Psoas muscle (tissue), 7 donors: ENCODE measurements at regions not wholly inside any gene's neighbourhood (a gene's known extent, or its start where the extent isn't known, plus 50 kb on each side); places are given as distances from the start of the nearest gene placed in this dataset.

ENCODE experiments used
- ATAC-seq, 4 donors: fragments of 200-7000 bp; cut with Tn5 transposase; one replicate each; pipeline ENCODE4 v1.9.1; 2020; ENCODE audit warnings: moderate library complexity in 3 of 4, mild to moderate bottlenecking in 2 of 4
- DNase-seq, 2 donors: peaks; one replicate each; pipeline ENCODE4 v3.0.0-alpha.2; 2020
- H3K27ac ChIP-seq: fragments of 200-600 bp; one replicate; pipeline ENCODE4 v1.8.0; 2022
- H3K27me3 ChIP-seq, 3 donors: fragments of 200-600 bp in 1 of 3; one replicate each; pipeline versions ENCODE4 v1.6.1 to v1.8.0; 2013 to 2022; ENCODE audit warnings: low read length in 2 of 3, mild to moderate bottlenecking in 2 of 3, moderate library complexity in 1 of 3; ENCODE audit not compliant: insufficient read depth in 3 of 3
- H3K36me3 ChIP-seq, 2 donors: fragments of 200-600 bp in 1 of 2; one replicate each; pipeline versions ENCODE4 v1.6.1 to v1.8.0; 2013 to 2022; ENCODE audit warnings: low read depth in 1 of 2, mild to moderate bottlenecking in 1 of 2, moderate library complexity in 1 of 2; ENCODE audit not compliant: insufficient read depth in 1 of 2
- H3K4me1 ChIP-seq: fragments of 200-600 bp; one replicate; pipeline ENCODE4 v1.8.0; 2022
- H3K4me3 ChIP-seq: fragments of 200-600 bp; one replicate; pipeline ENCODE4 v1.8.0; 2022; ENCODE audit warnings: mild to moderate bottlenecking
- H3K9me3 ChIP-seq: fragments of 200-600 bp; one replicate; pipeline ENCODE4 v1.8.0; 2022
- WGBS, 3 donors: extraction: QIAGEN DNeasy Blood & Tissue Kit; methylation state at CpG; one replicate each; pipeline versions ENCODE4 v1.1.6 to v1.1.7; 2013; 5-methylcytosine and 5-hydroxymethylcytosine counted together
- intact Hi-C, 2 donors: fragments of 100-400 bp; cut with DNase I; formaldehyde crosslinking; loops; one replicate each; pipeline versions ENCODE4 v1.11.0 to v1.14.2; 2022
- TF ChIP-seq, protein P1 (sequence below): fragments of 200-600 bp; IDR thresholded peaks from one replicate; pipeline ENCODE4 v1.8.0; 2022; ENCODE audit warnings: antibody characterized with exemption
- donor health status: healthy with polysubstance abuse.
- donor health status: DM: no; HTN: no; CAD: no; lungs with moderate emphysema.
- donor health status: Bipolar disorder and iron deficiency.
- donor health status: healthy.
- donor health status: DM: yes; HTN: yes; CAD: no.
- donor health status: DM: no; HTN: no; CAD: no.
- donor health status: DM: yes; HTN: yes; CAD: no.

DNA sequence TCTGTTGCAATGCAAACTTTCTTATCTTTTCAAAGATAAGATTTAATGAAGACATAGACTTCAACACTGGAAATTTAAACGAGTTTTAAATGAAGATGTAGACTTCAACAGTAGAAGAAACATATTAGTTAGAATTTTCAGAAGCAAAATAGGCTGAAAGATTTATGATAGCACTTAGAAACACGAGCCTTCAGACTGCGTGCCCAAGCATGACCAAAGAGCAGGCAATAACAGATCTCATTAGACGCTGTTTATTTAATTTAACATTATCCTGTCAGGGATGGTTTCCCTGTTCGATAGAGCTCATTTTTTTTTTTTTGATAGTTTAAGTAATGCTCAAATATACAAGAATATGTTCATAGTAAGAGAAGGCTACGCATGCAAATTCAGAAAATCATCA is 604.7 kb upstream of the SOX9 start:
- no peak for DNase-seq
- intact Hi-C loops: no loop called here
- peaks cover 0 to 1% (median 0%) of the 10 kb centered on the region in 3 donors for H3K27me3 ChIP-seq
- no peak overlapping the region for H3K4me3 ChIP-seq
- no peaks in the 10 kb centered on the region for H3K4me1 ChIP-seq
- H3K9me3 ChIP-seq: no peaks in the 10 kb centered on the region
- ATAC-seq: no peak
- no peak overlapping the region for H3K27ac ChIP-seq
- WGBS, 3 donors: 28 to 36% (median 30%) methylated on average over 6 of the region's 6 CpGs
- no peaks in the 10 kb centered on the region for H3K36me3 ChIP-seq
- TF ChIP-seq, protein P1, sequence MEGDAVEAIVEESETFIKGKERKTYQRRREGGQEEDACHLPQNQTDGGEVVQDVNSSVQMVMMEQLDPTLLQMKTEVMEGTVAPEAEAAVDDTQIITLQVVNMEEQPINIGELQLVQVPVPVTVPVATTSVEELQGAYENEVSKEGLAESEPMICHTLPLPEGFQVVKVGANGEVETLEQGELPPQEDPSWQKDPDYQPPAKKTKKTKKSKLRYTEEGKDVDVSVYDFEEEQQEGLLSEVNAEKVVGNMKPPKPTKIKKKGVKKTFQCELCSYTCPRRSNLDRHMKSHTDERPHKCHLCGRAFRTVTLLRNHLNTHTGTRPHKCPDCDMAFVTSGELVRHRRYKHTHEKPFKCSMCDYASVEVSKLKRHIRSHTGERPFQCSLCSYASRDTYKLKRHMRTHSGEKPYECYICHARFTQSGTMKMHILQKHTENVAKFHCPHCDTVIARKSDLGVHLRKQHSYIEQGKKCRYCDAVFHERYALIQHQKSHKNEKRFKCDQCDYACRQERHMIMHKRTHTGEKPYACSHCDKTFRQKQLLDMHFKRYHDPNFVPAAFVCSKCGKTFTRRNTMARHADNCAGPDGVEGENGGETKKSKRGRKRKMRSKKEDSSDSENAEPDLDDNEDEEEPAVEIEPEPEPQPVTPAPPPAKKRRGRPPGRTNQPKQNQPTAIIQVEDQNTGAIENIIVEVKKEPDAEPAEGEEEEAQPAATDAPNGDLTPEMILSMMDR: no peak

DNA sequence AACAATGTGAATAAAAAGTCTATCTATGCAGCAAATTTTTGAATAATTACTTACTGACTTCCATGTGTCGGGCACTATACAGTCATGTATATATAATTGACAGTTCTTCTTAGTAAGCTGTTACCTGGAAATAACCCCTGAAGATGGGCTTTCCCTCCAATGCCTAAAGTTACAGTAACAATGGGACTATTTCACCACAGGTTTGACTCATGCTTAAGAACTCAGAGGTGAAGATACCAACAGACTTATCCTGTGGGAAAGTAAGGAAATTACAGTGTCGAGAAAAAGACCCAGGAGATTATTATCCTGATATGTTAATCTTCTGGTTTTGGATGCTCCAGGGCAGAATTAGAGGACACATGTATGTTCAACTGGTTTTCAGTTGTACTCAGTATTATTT is 601.5 kb upstream of the SOX9 start:
- 47 to 87% (median 64%) methylated on average over 2 of the region's 2 CpGs for WGBS, 3 donors
- TF ChIP-seq, protein P1: no peak
- no peak for DNase-seq
- ATAC-seq: no peak
- intact Hi-C loops: no loop called here
- Histone ChIP-seq H3K4me1 (no peaks in the 10 kb centered on the region), H3K27me3 (peaks cover 0 to 1% (median 0%) of the 10 kb centered on the region in 3 donors), H3K4me3 (no peak overlapping the region), H3K9me3 (no peaks in the 10 kb centered on the region), H3K27ac (no peak overlapping the region), H3K36me3 (no peaks in the 10 kb centered on the region)

DNA sequence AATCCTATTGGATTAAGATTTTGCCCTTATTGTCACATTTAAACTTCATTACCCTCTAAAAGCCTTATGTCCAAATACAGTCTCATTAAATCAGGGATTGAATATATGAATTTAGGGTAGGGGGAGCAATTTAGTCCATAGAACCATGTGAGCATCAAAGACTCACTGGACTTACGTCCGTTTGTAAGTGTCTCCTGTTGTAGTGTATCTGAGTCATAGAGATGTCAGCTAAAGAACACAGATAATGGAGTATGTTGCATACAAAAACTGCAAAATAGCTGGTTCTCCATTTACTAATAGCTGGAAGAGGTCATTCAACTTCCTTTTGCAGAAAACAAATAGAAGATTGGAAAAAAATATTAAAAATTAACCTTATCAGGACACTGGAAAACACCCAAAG is 599.1 kb upstream of the SOX9 start:
- intact Hi-C loops: no loop called here
- Histone ChIP-seq H3K36me3 (no peaks in the 10 kb centered on the region), H3K9me3 (no peaks in the 10 kb centered on the region), H3K27ac (no peak overlapping the region), H3K4me1 (no peaks in the 10 kb centered on the region), H3K4me3 (no peak overlapping the region), H3K27me3 (peaks cover 0 to 1% (median 0%) of the 10 kb centered on the region in 3 donors)
- ATAC-seq: no peak
- 77 to 85% (median 80%) methylated on average over 2 of the region's 2 CpGs for WGBS, 3 donors
- TF ChIP-seq, protein P1: no peak
- DNase-seq: no peak

DNA sequence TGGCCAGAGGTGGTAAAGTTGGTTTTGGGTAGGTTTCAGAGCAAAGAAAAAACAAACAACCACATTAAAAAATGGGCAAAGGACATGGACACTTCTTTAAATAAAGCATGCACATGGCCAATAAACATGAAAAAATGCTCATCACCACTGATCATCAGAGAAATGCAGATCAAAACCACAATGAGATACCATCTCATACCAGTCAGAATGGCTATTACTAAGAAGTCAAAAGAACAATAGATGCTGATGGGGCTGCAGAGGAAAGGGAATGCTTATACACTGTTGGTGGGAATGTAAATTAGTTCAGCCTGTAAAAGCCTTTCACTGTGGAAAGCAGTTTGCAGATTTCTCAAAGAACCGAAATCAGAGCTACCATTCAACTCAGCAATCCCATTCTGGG is 598.4 kb upstream of the SOX9 start:
- no peaks in the 10 kb centered on the region for H3K36me3 ChIP-seq
- peaks cover 0 to 1% (median 0%) of the 10 kb centered on the region in 3 donors for H3K27me3 ChIP-seq
- no peaks in the 10 kb centered on the region for H3K4me1 ChIP-seq
- TF ChIP-seq, protein P1: no peak
- no peak for DNase-seq
- no peak overlapping the region for H3K4me3 ChIP-seq
- intact Hi-C loops: no loop called here
- no peak for ATAC-seq
- H3K27ac ChIP-seq: no peak overlapping the region
- 60 to 78% (median 75%) methylated on average over 1 of the region's 1 CpG for WGBS, 3 donors
- H3K9me3 ChIP-seq: no peaks in the 10 kb centered on the region

DNA sequence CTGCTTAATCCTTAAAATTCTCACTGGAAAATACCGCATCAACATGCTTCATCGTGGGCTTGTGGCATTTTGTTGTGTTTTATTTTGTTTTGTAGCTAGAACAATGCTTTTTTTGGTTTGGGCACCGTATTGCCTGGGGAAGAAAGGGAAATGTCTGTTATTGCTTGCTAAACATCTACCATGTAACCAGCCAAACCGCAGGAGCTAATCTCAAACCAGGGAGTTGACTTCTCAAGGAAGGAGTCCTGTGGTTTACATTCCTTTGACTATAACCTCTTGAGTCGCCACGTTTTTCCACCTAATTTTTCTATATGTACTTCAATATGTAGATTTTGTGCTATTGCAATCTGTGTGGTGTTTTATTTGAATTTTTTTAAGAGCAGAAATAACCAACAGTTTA is 593.5 kb upstream of the SOX9 start:
- TF ChIP-seq, protein P1: no peak
- ATAC-seq (no peak), DNase-seq (no peak)
- H3K4me1 ChIP-seq: no peaks in the 10 kb centered on the region
- H3K9me3 ChIP-seq: no peaks in the 10 kb centered on the region
- 78 to 86% (median 79%) methylated on average over 6 of the region's 6 CpGs for WGBS, 3 donors
- H3K27me3 ChIP-seq: no peaks in the 10 kb centered on the region
- no peak overlapping the region for H3K27ac ChIP-seq
- H3K36me3 ChIP-seq: no peaks in the 10 kb centered on the region
- intact Hi-C loops: no loop called here
- no peak overlapping the region for H3K4me3 ChIP-seq
